ENCODE measurements at regions not wholly inside any gene's neighbourhood (a gene's known extent, or its start where the extent isn't known, plus 50 kb on each side); places are given as distances from the start of the nearest gene placed in this dataset.
A peak's percentile ranks its signal among the peaks of the same experiment; 100 is the strongest.

- DNase-seq: no peak
Observed at GRCh38 chr14:62017651-62018230, 255.5 kb downstream of the SNAPC1 start.

- DNase-seq: no peak
Observed at GRCh38 chr14:62018606-62019005, 256.4 kb downstream of the SNAPC1 start.

GRCh38 chr14:62027958-62028357 is 265.7 kb downstream of the SNAPC1 start:
- no peak for DNase-seq

- DNase-seq: no peak
Observed at GRCh38 chr14:62029569-62029924, 267.3 kb downstream of the SNAPC1 start.

GRCh38 chr14:62030387-62030786 is 268.2 kb downstream of the SNAPC1 start:
- no peak for DNase-seq

- no peak for DNase-seq
Observed at GRCh38 chr14:62031504-62031903, 269.3 kb downstream of the SNAPC1 start.

- no peak for DNase-seq
Observed at GRCh38 chr14:62053188-62053587, 291.0 kb downstream of the SNAPC1 start.

GRCh38 chr14:62056789-62057188 is 294.6 kb downstream of the SNAPC1 start:
- DNase-seq: no peak

GRCh38 chr14:62062645-62063044 is 300.4 kb downstream of the SNAPC1 start:
- DNase-seq: no peak

- DNase-seq: no peak
Observed at GRCh38 chr14:62064751-62065323, 302.6 kb downstream of the SNAPC1 start.

GRCh38 chr14:62066304-62066703 is 304.1 kb downstream of the SNAPC1 start:
- DNase-seq: no peak

- peak; percentile 3 for DNase-seq
Observed at GRCh38 chr14:62071039-62071438, 308.8 kb downstream of the SNAPC1 start.

GRCh38 chr14:62076368-62076767 is 314.1 kb downstream of the SNAPC1 start:
- no peak for DNase-seq

- no peak for DNase-seq
Observed at GRCh38 chr14:62076825-62077605, 314.8 kb downstream of the SNAPC1 start.

GRCh38 chr14:62077676-62078261 is 315.5 kb downstream of the SNAPC1 start:
- no peak for DNase-seq

- DNase-seq: no peak
Observed at GRCh38 chr14:62079038-62079437, 316.8 kb downstream of the SNAPC1 start.

- no peak for DNase-seq
Observed at GRCh38 chr14:62081012-62081612, 318.9 kb downstream of the SNAPC1 start.

GRCh38 chr14:62081951-62082350 is 319.7 kb downstream of the SNAPC1 start:
- no peak for DNase-seq

GRCh38 chr14:62082779-62083178 is 320.6 kb downstream of the SNAPC1 start:
- DNase-seq: no peak

- DNase-seq: no peak
Observed at GRCh38 chr14:62084020-62084419, 321.8 kb downstream of the SNAPC1 start.

GRCh38 chr14:62087191-62087590 is 325.0 kb downstream of the SNAPC1 start:
- no peak for DNase-seq

- no peak for DNase-seq
Observed at GRCh38 chr14:62093736-62094135, 331.5 kb downstream of the SNAPC1 start.

GRCh38 chr14:62097072-62097471 is 334.9 kb downstream of the SNAPC1 start:
- no peak for DNase-seq

Measured in fibroblast of skin of abdomen (primary cell).